HAP-1 (cell line): ENCODE measurements at regions not wholly inside any gene's neighbourhood (a gene's known extent, or its start where the extent isn't known, plus 50 kb on each side); places are given as distances from the start of the nearest gene placed in this dataset.

ENCODE experiments used
- DNase-seq, 2 experiments: peaks; one replicate each; pipeline ENCODE4 v3.0.0-alpha.2; 2016 to 2020; ENCODE audit warnings: low spot score in 2 of 2
- H3K27me3 ChIP-seq: fragments of 250-450 bp; sonication (Bioruptor Pico); 2 replicates; pipeline ENCODE4 v1.5.1; 2020; ENCODE audit warnings: low read depth, mild to moderate bottlenecking, moderate library complexity
- H3K36me3 ChIP-seq: fragments of 250-450 bp; sonication (Bioruptor Pico); replicated peaks from 2 replicates; pipeline ENCODE4 v1.5.1; 2020; ENCODE audit warnings: mild to moderate bottlenecking
- H3K4me1 ChIP-seq: fragments of 250-450 bp; sonication (Bioruptor Pico); 2 replicates; pipeline ENCODE4 v1.5.1; 2020; ENCODE audit warnings: mild to moderate bottlenecking
- H3K4me3 ChIP-seq: fragments of 250-450 bp; sonication (Bioruptor Pico); 2 replicates; pipeline ENCODE4 v1.5.1; 2020; ENCODE audit warnings: mild to moderate bottlenecking, moderate library complexity
- H3K9me3 ChIP-seq: fragments of 250-450 bp; sonication (Bioruptor Pico); 2 replicates; pipeline ENCODE4 v1.5.1; 2020; ENCODE audit warnings: mild to moderate bottlenecking, moderate library complexity
- in situ Hi-C: fragments of 300-500 bp; cut with MboI; formaldehyde crosslinking; loops from 3 replicates; pipeline ENCODE4 v1.14.3; 2020; ENCODE audit warnings: low sequenced_read_pairs, inconsistent platforms, mixed read lengths

DNA sequence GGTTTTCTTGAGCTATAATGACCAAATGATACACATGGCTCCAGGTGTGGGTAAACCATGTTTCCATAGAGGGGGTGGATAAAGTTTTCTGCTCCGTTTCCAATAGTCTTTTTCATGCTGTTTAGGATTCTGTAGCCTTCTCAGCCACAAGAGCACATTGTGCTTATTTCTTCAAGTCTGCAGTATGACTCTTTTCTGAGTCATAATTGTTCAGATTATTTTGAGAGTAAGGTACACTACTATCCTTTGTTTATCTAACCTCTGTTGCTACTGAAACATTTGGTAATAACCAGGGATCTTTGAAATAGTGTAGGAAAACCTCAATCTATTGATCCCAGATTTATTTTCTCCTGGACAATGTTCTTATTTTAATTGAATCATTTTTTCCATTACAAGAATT is 247.9 kb upstream of the BMP2 start:
- Histone ChIP-seq H3K4me1 (no peaks in the 10 kb centered on the region), H3K36me3 (no peaks in the 10 kb centered on the region), H3K4me3 (no peak overlapping the region), H3K27me3 (no peaks in the 10 kb centered on the region), H3K9me3 (no peaks in the 10 kb centered on the region)
- no peak for DNase-seq
- in situ Hi-C loops: no loop called here

DNA sequence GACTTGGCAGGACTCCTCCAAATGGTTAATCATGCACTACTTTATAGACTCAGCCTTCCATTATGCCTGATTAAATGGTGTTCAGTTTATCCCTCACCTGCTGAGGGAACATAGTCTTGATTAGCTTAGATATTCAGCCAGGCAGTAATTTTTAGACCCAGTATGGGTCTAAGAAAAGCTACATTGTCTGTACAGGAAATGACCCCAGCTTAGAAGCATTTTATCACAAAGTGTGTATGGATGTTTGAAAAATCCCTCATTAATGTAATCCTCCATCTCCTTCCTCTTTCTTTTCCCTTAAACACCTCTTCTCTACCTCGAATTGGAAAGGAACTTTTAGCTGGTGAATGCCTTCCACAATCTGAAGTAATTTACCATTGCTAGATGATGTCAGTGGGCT is 252.2 kb upstream of the BMP2 start:
- Histone ChIP-seq H3K27me3 (no peaks in the 10 kb centered on the region), H3K4me1 (no peaks in the 10 kb centered on the region), H3K4me3 (no peak overlapping the region), H3K36me3 (no peaks in the 10 kb centered on the region), H3K9me3 (no peaks in the 10 kb centered on the region)
- in situ Hi-C loops: no loop called here
- no peak for DNase-seq

DNA sequence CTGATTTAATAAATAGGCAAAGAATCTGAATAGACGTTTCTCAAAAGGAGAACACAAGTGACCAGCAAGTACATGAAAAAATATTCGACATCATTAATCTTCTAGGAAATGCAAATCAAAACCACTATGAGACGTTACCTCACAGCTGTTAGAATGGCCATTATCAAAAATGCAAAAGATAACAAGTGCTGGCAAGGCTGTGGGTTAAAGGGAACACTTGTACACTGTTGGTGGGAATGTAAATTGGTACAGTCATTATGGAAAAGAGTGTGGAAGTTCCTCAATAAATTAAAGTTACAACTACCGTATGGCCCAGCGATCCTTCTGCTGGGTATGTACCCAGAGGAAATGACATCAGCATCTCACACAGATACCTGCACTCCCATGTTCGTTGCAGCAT is 253.9 kb upstream of the BMP2 start:
- in situ Hi-C loops: no loop called here
- no peaks in the 10 kb centered on the region for H3K27me3 ChIP-seq
- H3K4me3 ChIP-seq: no peak overlapping the region
- no peaks in the 10 kb centered on the region for H3K36me3 ChIP-seq
- no peaks in the 10 kb centered on the region for H3K4me1 ChIP-seq
- DNase-seq: no peak
- no peaks in the 10 kb centered on the region for H3K9me3 ChIP-seq

DNA sequence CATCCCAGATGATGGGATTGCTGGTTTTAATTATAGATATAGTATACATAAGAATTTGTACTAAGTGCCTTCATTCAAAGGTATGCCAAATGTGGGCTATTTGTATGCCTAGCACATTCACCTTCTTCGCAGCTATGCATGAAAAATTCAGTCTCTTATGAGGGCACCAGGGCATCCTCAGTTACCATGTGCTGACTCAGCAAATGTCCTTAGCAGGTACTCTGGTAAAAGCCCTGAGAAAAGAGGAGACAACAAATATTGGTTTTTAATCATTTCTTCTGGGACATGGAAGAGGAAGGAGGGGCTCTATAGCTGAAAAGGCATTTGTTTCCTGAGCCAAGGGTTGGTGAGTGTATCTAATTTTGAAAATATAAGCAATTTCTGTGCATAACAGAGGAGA is 258.1 kb upstream of the BMP2 start:
- Histone ChIP-seq H3K9me3 (no peaks in the 10 kb centered on the region), H3K4me3 (no peak overlapping the region), H3K27me3 (no peaks in the 10 kb centered on the region), H3K36me3 (no peaks in the 10 kb centered on the region), H3K4me1 (no peaks in the 10 kb centered on the region)
- DNase-seq: no peak
- in situ Hi-C loops: no loop called here

DNA sequence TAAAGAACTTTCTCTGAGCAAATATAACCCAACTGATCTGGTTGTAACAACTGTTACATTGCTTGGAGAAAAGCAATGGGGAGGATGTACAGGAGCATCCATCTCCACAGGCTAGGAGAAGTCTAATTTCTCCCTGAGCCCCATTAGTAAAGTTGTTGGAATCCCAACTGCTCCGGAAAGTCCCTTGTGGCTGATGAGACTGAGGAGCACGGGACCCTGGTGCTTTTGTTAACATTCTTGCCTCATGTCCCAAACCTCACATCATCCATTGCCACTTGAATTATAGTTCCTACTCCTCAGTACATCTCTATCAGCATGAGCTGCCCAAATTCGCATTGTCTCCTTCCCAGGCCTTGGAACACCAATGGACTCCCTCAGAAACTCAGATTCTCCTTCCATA is 260.6 kb upstream of the BMP2 start:
- H3K4me1 ChIP-seq: no peaks in the 10 kb centered on the region
- H3K4me3 ChIP-seq: no peak overlapping the region
- in situ Hi-C loops: no loop called here
- no peaks in the 10 kb centered on the region for H3K36me3 ChIP-seq
- H3K9me3 ChIP-seq: no peaks in the 10 kb centered on the region
- H3K27me3 ChIP-seq: no peaks in the 10 kb centered on the region
- no peak for DNase-seq

DNA sequence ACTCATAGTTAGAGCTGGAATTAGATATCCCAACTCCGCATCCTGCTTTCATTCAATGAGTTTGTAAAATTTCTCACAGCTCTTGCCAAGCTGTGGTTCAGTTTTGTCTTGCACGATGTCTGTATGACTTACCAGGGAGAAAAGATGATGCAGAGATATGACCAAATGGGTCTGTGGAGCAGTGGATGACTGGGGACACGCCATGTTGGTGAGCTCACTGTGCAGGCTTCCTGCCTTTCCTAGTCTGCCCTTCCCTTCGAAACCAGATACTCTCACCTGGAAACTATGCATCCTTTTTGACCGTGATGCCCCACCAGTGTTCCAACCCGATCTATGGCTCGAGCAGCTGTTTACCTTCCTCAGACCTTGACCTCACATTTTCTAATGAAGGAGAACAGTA is 262.7 kb upstream of the BMP2 start:
- in situ Hi-C loops: no loop called here
- Histone ChIP-seq H3K4me3 (no peak overlapping the region), H3K36me3 (no peaks in the 10 kb centered on the region), H3K9me3 (no peaks in the 10 kb centered on the region), H3K27me3 (no peaks in the 10 kb centered on the region), H3K4me1 (no peaks in the 10 kb centered on the region)
- DNase-seq: no peak

DNA sequence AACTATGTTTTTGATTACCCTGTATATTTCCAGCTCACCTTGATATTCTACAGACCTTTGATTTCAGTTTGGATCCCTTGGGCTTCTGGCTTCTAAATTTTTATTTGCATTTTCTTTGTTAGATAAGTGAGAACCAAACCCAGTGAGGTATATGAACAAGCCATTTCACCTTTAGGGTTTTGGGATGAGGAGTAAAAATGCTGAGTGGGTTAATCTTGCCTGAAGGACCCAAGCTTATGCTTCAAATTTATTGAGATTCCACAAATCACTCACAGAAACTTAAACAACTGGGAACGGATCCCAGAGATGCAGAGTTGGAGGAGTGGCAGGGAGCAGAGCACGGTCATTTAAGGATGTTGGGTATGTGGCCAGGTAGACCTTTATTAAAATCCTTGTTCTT is 263.3 kb upstream of the BMP2 start:
- Histone ChIP-seq H3K4me3 (no peak overlapping the region), H3K27me3 (no peaks in the 10 kb centered on the region), H3K4me1 (no peaks in the 10 kb centered on the region), H3K9me3 (no peaks in the 10 kb centered on the region), H3K36me3 (no peaks in the 10 kb centered on the region)
- in situ Hi-C loops: no loop called here
- no peak for DNase-seq

DNA sequence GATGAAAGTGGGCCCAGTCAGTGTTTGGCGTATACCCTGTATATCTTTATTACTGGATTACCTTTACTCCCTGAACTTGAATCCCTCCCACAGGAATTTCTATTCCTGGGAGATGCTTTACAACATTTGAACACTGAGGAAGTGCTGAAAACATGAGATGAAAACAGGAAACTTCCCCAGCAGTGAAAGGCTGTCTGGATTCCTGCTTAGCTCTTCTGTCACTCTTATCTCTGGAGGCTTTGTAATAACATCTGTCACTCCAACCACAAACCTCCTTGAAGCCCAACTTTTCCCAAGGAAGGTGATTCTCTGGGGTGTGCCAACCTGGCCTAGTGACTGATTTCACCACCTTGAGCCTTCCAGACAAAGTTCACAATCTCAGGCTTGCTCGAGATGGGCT is 264.5 kb upstream of the BMP2 start:
- Histone ChIP-seq H3K9me3 (no peaks in the 10 kb centered on the region), H3K4me1 (no peaks in the 10 kb centered on the region), H3K27me3 (no peaks in the 10 kb centered on the region), H3K4me3 (no peak overlapping the region), H3K36me3 (no peaks in the 10 kb centered on the region)
- in situ Hi-C loops: no loop called here
- no peak for DNase-seq

DNA sequence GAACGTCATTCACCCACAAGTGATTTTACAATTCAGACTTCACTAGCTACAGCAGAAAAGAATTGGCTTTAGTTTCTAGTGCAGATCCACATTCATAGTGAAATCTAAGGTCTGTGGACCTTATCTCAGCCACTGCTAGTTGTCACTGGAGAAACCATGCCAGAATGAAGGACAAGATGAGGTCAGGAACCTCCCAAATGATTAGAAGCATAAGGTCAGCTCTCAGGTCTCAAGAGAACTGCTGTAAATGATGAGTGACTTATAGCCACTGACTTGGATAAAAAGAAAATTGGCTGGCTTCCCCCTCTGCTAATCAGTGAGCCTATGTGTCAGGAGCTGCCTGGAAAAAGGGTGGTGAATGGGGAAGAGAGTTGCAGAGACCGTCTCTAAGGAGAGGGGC is 265.3 kb upstream of the BMP2 start:
- H3K36me3 ChIP-seq: no peaks in the 10 kb centered on the region
- H3K27me3 ChIP-seq: no peaks in the 10 kb centered on the region
- no peak overlapping the region for H3K4me3 ChIP-seq
- no peak for DNase-seq
- no peaks in the 10 kb centered on the region for H3K4me1 ChIP-seq
- in situ Hi-C loops: no loop called here
- no peaks in the 10 kb centered on the region for H3K9me3 ChIP-seq

DNA sequence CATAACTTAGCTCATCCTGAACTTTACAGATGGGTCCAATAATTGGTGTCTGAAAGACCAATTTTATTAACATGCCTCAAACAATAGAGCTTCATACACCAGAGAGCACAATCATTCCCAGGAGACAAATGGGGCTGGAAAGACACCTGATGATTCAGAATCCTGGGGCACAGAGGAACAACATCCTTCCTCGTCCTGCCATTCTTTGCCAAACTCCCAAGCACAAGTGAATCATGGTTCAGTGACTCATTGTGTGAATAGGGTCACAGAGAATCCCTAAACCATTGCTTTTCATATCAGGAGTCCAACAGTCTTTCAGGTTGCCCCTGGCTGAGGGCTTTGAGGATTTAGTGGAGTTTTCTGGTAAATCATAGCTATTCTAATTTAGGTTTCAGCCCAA is 266.4 kb upstream of the BMP2 start:
- Histone ChIP-seq H3K4me1 (no peaks in the 10 kb centered on the region), H3K4me3 (no peak overlapping the region), H3K27me3 (no peaks in the 10 kb centered on the region), H3K9me3 (no peaks in the 10 kb centered on the region), H3K36me3 (no peaks in the 10 kb centered on the region)
- in situ Hi-C loops: no loop called here
- no peak for DNase-seq

DNA sequence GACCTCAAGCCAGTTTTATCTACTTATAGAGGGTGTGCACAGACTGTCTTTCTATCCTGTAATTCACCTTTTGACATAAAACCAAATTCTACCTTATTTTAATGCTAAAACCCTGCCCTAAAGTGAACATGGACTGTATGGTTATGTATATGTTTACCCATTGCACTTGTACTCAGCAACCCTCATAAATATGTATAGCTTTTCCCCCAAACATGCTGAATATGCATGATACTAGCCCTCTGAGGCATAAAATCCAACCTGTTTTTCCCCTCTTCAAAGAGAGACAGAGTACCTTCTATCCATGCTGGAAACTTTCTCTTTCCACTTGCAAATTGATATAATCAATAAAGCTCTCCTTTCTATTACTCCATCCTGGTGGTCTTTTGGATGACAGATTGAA is 267.9 kb upstream of the BMP2 start:
- in situ Hi-C loops: no loop called here
- Histone ChIP-seq H3K9me3 (no peaks in the 10 kb centered on the region), H3K4me3 (no peak overlapping the region), H3K27me3 (no peaks in the 10 kb centered on the region), H3K36me3 (no peaks in the 10 kb centered on the region), H3K4me1 (no peaks in the 10 kb centered on the region)
- DNase-seq: no peak

DNA sequence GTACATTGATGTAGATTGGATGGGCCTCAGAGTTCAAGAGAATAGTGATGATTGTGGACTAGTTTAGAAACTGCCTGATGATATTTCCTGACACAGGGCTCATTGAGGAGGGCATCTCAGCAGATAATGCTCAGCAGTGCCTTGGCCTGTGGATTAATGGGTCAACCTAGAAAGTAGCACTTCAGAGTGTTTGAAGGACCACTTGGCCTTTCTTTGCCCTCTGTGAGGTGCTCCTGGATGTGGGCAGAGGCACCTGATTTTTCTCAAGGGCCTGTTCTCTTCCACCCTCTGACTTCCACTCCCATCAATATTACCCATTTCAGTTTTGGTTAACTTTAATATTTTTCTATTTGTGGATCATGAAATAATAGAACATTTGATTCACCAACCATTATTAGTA is 270.6 kb upstream of the BMP2 start:
- Histone ChIP-seq H3K4me1 (no peaks in the 10 kb centered on the region), H3K27me3 (no peaks in the 10 kb centered on the region), H3K36me3 (no peaks in the 10 kb centered on the region), H3K4me3 (no peak overlapping the region), H3K9me3 (no peaks in the 10 kb centered on the region)
- in situ Hi-C loops: no loop called here
- no peak for DNase-seq

DNA sequence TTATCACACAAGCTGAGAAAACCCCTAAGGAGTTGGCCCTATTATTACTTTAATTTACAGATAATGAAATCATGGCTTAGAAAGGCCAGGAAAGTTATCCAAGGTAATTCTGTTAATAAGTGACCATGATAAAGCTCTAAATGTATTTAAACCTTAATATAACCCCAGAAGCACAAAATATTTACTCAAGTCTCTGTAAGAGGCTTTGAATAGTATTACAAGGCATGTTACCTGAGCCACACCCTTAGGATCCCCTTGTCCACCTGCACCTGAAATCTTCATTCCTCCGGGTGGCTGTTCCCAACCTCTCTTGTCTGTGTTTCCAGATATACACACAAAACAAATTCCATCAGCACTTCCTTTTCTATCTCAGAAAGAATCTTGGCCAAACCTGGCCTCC is 271.6 kb upstream of the BMP2 start:
- no peaks in the 10 kb centered on the region for H3K36me3 ChIP-seq
- H3K9me3 ChIP-seq: no peaks in the 10 kb centered on the region
- H3K27me3 ChIP-seq: no peaks in the 10 kb centered on the region
- in situ Hi-C loops: no loop called here
- DNase-seq: no peak
- no peaks in the 10 kb centered on the region for H3K4me1 ChIP-seq
- no peak overlapping the region for H3K4me3 ChIP-seq

DNA sequence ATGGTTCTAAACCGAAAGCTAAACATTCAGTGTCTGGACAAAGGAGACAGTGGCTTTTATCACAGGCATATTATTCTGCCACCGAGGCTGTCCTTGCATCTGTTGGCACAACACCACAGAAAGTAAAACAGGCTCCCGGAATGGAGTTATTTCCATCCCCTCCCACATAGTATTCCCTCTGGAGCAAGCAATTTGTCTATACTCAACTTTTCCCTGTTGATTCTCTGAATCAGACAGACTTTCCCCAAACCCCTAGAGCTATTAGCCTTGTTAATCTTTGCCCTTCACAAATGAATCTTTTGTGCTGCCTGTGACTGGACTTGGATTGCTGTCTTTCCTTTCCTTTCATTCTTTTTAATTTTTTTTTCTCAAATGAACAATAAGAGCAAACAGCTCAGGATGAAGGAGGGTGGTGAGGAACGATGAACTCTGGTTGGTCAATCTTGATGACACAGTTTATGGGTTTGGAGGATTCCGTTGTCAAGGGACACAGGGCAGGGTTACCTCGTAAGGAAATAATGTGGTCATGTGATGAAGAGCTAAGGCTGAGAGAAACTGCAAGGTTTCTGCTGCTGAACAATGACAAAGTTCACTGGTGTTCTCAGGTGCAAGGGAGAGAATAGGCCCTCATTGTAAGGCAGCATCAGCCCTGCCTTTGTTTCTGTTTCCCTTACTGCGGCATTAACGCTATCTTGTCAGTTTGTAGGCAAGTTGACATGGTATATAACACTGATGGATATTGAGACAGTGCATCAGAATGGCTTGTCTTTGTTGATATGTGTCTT is 275.0 kb upstream of the BMP2 start:
- Histone ChIP-seq H3K4me3 (no peak overlapping the region), H3K36me3 (no peaks in the 10 kb centered on the region), H3K4me1 (no peaks in the 10 kb centered on the region), H3K9me3 (no peaks in the 10 kb centered on the region), H3K27me3 (no peaks in the 10 kb centered on the region)
- in situ Hi-C loops: no loop called here
- DNase-seq: no peak

DNA sequence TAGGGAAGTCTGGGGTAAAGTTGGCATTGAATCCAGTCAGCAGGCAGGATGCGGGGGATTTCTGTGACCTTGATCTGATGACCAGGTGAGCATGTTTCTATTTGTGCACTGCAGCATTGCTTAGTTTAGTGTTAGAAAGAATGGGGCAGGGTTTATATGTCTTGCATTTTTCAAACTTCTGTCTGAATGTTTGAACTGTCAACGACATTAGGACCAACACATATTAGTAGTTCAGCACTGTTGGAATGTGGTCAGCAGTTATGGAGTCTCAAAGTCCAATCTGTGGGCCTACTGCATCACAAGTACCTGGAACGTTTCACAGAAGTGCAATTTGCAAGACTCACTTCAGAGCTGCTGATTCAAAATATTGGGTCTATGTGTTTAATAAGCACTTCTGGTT is 276.6 kb upstream of the BMP2 start:
- no peaks in the 10 kb centered on the region for H3K4me1 ChIP-seq
- H3K36me3 ChIP-seq: no peaks in the 10 kb centered on the region
- in situ Hi-C loops: no loop called here
- H3K9me3 ChIP-seq: no peaks in the 10 kb centered on the region
- no peaks in the 10 kb centered on the region for H3K27me3 ChIP-seq
- no peak overlapping the region for H3K4me3 ChIP-seq
- DNase-seq: no peak
